ENCODE measurements at regions not wholly inside any gene's neighbourhood (a gene's known extent, or its start where the extent isn't known, plus 50 kb on each side); places are given as distances from the start of the nearest gene placed in this dataset.

DNA sequence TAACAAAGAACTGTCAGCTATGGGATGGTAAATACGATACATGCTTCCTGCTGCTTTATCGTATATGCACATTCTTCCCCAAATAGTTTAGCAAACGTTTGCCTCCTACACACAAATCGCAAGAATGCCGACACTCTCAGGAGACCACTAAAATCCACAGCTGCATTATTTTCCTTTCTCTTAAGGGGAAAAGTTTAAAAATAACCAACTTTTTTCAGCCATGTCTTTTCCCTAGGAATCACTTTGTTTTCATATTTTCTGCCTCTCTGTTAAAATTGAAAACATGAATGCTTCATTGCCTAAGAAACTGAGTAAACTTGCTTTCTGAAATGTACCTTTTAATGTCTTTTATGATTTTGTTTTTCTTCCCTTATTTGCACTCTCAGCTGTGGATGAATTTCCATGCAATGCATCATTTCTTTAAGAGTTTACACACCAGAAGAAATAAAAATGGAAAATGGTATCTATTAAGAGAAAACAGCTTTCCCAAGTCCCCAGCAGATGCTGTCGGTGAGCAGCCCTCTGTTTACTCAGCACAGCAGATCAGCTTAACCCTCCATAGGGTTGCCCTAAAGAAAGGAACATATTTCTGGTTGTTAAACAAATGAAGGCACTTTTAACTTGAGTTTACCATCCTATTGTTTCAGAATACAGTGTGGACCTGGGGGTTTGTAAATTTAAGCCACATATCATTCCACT is 66.2 kb downstream of the IZUMO3 start:
- Histone ChIP-seq H3K27ac (no peak overlapping the region), H3K9me3 (ENCODE audit: low read depth) (no peaks in the 10 kb centered on the region), H3K4me3 (no peak overlapping the region), H4K20me1 (ENCODE audit: insufficient read depth, poor library complexity, severe bottlenecking) (no peaks in the 10 kb centered on the region), H3K79me2 (no peaks in the 10 kb centered on the region), H3K4me1 (ENCODE audit: insufficient read depth) (no peaks in the 10 kb centered on the region), H3K9me2 (replicated peaks; ENCODE audit: insufficient read depth) (no peaks in the 10 kb centered on the region), H3K27me3 (no peaks in the 10 kb centered on the region), H3K36me3 (replicated peaks; ENCODE audit: insufficient read depth, low read depth) (no peaks in the 10 kb centered on the region), H3K4me2 (peak overlapping the region; percentile 68), H2AFZ (peak overlapping the region; percentile 59)
- DNase-seq (ENCODE audit: low spot score), result no peak
- 30% methylated on average over 6 of the region's 6 CpGs for WGBS (ENCODE audit: low lambda C conversion rate, missing lambda C conversion rate)
- TF ChIP-seq, protein P1, sequence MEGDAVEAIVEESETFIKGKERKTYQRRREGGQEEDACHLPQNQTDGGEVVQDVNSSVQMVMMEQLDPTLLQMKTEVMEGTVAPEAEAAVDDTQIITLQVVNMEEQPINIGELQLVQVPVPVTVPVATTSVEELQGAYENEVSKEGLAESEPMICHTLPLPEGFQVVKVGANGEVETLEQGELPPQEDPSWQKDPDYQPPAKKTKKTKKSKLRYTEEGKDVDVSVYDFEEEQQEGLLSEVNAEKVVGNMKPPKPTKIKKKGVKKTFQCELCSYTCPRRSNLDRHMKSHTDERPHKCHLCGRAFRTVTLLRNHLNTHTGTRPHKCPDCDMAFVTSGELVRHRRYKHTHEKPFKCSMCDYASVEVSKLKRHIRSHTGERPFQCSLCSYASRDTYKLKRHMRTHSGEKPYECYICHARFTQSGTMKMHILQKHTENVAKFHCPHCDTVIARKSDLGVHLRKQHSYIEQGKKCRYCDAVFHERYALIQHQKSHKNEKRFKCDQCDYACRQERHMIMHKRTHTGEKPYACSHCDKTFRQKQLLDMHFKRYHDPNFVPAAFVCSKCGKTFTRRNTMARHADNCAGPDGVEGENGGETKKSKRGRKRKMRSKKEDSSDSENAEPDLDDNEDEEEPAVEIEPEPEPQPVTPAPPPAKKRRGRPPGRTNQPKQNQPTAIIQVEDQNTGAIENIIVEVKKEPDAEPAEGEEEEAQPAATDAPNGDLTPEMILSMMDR (IDR thresholded peaks at IDR 0.05; ENCODE audit: poor library complexity), result no peak
- no peak for TF ChIP-seq EZH2 (IDR thresholded peaks at IDR 0.05; ENCODE audit: borderline replicate concordance)
- no peak for TF ChIP-seq EZH2phosphoT487 (IDR thresholded peaks at IDR 0.05; ENCODE audit: low read depth, severe bottlenecking, unreplicated experiment)

DNA sequence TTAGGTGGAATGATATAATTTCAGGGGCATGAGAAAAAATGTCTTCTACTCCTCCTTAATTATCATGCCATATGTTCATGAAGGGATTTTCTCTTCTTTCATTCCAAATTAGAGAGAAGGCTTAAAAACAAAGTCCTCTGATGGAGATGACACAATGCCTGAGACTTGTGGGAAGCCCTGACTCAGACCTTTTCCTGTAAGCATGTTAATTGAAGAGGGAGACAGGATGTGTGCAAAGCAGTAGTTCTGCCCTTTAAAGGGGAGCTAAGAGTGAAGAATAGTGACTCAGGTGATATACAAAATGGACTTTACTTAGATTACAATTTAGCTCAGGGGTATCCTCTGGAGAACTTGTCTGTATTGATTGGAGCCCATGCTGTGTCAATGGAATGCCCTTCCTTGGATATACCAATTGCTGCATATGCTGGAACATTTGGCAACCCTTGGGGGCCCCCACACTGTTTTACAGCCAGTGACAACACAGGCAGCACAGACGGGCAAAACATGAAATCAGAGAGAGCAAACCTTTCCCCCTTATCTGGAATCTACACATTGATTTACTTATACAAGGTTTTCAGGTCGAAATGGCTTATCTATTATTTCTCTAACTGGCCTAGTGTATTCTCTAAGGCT is 81.3 kb downstream of the IZUMO3 start:
- Histone ChIP-seq H2AFZ (no peak overlapping the region), H3K27ac (no peak overlapping the region), H3K4me2 (no peak overlapping the region), H3K4me1 (ENCODE audit: insufficient read depth) (no peaks in the 10 kb centered on the region), H3K9me3 (ENCODE audit: low read depth) (no peaks in the 10 kb centered on the region), H3K36me3 (replicated peaks; ENCODE audit: insufficient read depth, low read depth) (no peaks in the 10 kb centered on the region), H3K4me3 (no peak overlapping the region), H3K79me2 (no peaks in the 10 kb centered on the region), H3K27me3 (no peaks in the 10 kb centered on the region), H3K9me2 (replicated peaks; ENCODE audit: insufficient read depth) (no peaks in the 10 kb centered on the region), H4K20me1 (ENCODE audit: insufficient read depth, poor library complexity, severe bottlenecking) (no peaks in the 10 kb centered on the region)
- TF ChIP-seq EZH2 (IDR thresholded peaks at IDR 0.05; ENCODE audit: borderline replicate concordance) (no peak), EZH2phosphoT487 (IDR thresholded peaks at IDR 0.05; ENCODE audit: low read depth, severe bottlenecking, unreplicated experiment) (no peak)
- TF ChIP-seq, protein P1 (IDR thresholded peaks at IDR 0.05; ENCODE audit: poor library complexity), result no peak
- DNase-seq (ENCODE audit: low spot score), result no peak
- 43% methylated on average over 2 of the region's 2 CpGs for WGBS (ENCODE audit: low lambda C conversion rate, missing lambda C conversion rate)

DNA sequence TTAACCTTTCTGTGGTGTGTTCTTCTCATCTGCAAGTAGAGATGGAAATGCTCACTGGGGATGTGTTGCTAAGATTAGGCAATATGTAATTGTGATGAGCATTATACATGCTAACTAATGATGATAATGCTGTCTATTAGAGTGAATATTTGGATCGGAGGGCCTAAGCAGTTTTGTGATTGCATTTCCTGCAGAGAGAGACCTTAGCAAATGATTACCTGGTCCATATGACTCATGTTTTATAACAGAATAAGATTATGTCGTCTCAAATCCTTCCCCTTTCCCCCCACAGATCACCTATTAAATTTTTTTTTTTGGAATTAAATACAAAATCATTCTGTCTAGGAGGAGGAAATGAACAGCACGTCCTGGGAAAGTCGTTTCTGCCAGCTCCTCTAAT is 82.7 kb downstream of the IZUMO3 start:
- Histone ChIP-seq H3K36me3 (replicated peaks; ENCODE audit: insufficient read depth, low read depth) (no peaks in the 10 kb centered on the region), H3K4me2 (no peak overlapping the region), H3K9me2 (replicated peaks; ENCODE audit: insufficient read depth) (no peaks in the 10 kb centered on the region), H2AFZ (no peak overlapping the region), H3K4me1 (ENCODE audit: insufficient read depth) (no peaks in the 10 kb centered on the region), H3K9me3 (ENCODE audit: low read depth) (no peaks in the 10 kb centered on the region), H3K4me3 (no peak overlapping the region), H3K27ac (no peak overlapping the region), H3K27me3 (no peaks in the 10 kb centered on the region), H3K79me2 (no peaks in the 10 kb centered on the region), H4K20me1 (ENCODE audit: insufficient read depth, poor library complexity, severe bottlenecking) (no peaks in the 10 kb centered on the region)
- TF ChIP-seq, protein P1 (IDR thresholded peaks at IDR 0.05; ENCODE audit: poor library complexity), result no peak
- TF ChIP-seq EZH2phosphoT487 (IDR thresholded peaks at IDR 0.05; ENCODE audit: low read depth, severe bottlenecking, unreplicated experiment), result no peak
- TF ChIP-seq EZH2 (IDR thresholded peaks at IDR 0.05; ENCODE audit: borderline replicate concordance), result no peak
- no peak for DNase-seq (ENCODE audit: low spot score)
- WGBS (ENCODE audit: low lambda C conversion rate, missing lambda C conversion rate), result 80% methylated on average over 4 of the region's 4 CpGs
